ENCODE measurements at regions not wholly inside any gene's neighbourhood (a gene's known extent, or its start where the extent isn't known, plus 50 kb on each side); places are given as distances from the start of the nearest gene placed in this dataset.
"Not testable (repeated sequence)": the region's sequence is repeated elsewhere in the genome, so short reads cannot be mapped to it uniquely, and the experiment has no call there.

DNA sequence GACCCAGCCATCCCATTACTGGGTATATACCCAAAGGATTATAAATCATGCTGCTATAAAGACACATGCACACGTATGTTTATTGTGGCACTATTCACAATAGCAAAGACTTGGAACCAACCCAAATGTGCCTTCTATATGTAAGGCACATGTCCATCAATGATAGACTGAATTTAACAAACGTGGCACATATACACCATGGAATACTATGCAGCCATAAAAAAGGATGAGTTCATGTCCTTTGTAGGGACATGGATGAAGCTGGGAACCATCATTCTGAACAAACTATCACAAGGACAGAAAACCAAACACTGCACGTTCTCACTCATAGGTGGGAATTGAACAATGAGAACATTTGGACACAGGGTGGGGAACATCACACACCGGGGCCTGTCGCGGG, 92.1 kb downstream of the TRIM27 start:
- H3K4me3 ChIP-seq (ENCODE audit: low read depth, low read length): not testable (repeated sequence)

DNA sequence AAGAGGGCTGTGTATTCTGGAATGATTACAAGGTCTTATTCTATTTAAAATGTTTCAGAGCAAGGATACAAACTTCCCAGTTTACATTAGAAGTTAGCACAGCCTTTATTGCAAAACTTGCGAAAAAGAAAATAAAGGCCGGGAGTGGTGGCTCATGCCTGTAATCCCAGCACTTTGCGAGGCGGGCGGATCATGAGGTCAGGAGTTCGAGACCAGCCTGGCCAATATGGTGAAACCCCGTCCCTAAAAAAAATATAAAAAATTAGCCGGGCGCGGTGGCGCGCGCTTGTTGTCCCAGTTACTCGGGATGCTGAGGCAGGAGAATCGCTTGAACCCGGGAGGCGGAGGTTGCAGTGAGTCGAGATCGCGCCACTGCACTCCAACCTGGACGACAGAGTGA, 87.1 kb downstream of the TRIM27 start:
- not testable (repeated sequence) for H3K4me3 ChIP-seq (ENCODE audit: low read depth, low read length)

DNA sequence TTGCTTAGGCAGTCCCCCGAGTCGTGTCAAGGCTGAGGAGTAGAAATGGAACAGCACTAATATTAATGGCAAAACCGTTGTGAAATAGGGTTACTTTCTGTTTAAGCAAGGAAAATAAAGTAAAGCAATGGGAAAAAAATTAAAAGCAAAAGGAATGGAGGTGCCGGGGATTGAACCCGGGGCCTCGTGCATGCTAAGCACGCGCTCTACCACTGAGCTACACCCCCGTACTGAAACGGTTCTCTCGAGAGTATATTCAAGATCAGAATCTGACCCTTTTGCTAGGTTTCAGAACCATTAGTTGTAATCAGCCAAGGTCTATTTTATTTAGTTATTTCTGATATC, 85.5 kb downstream of the TRIM27 start:
- peak overlapping the region; percentile 91 for H3K4me3 ChIP-seq (ENCODE audit: low read depth, low read length)

DNA sequence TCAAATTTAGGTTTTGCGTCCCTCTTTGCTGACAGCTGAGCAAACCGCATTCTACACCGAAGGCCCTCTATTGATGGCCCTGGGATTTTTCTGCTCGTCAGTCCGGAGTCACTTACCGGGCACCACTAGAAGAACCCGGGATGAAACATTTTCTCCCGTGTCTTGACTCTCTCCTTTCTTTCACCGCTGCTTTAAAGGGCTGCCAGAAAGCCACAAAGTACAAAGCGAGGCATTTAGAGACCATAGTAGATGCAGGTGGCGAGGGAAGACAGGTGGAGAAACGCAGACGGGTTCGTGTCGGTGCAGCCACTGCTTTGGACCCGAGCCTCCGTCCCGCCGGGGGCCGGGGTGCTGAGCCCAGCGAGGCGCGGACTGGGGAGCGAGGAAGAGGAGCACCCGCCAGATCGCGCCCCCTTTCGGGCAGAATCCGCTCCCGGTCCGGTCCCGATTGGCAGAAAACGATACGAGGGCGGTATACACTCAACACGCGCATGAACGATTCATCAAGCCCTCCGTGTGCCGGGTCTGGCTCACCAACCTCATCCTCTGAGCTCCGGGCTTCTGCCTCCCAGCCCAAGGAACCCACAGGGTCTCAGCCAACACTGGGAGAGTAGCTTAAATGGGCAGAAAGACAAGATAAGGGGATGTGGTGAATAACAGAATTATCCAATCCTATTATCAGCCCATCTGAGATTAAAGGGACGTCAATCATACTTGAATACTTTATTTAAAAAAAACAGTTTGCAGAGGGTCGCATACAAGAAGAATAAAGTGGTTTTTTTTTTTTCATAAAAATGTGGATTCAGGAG, 84.9 kb downstream of the TRIM27 start:
- H3K4me3 ChIP-seq (ENCODE audit: low read depth, low read length): peak overlapping the region; percentile 91

DNA sequence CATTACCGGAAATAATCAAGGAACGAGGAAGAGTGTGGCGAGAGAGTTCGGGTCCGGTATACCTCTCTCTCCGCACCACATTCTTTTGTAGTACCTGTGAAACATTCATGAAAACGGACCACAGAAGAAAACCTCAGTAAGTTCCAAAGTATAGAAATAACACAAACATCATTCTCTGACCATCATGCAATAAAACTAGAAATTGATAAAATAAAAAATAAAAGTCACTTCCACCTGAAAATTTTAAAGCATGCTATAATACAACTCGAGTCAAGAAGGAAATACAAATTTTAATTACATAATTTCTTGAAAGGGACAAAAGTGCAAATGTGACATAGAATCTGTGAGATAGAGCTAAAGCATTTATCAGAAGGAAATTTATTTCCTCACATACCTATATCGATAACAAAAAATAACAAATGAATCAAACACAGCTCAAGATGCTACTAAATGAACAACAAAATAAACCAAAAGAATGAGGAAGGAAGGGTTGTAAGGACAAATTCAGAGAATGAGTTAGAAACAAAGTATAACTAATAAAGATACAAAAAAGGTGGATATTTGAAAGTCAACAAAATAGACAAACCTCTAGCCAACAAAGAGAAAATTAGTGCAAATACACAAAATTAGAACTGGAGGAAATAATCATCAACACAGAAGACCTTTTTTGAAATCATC, 84.2 kb downstream of the TRIM27 start:
- peak overlapping the region; percentile 91 for H3K4me3 ChIP-seq (ENCODE audit: low read depth, low read length)

DNA sequence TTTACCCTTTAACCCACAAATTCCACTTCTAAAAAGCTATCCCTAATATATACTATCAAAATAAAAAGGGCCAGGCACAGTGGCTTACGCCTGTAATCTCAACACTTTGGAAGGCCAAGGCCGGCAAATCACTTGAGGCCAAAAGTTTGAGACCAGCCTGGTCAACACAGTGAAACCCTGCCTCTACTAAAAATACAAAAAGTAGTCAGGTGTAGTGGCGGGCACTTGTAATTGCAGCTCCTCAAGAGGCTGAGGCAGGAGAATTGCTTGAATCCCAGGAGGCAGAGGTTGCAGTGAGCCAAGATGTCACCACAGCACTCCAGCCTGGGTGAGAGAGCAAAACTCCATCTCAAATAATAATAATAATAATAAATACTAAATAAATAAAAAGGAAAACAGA, 82.5 kb downstream of the TRIM27 start:
- no peak overlapping the region for H3K4me3 ChIP-seq (ENCODE audit: low read depth, low read length)

DNA sequence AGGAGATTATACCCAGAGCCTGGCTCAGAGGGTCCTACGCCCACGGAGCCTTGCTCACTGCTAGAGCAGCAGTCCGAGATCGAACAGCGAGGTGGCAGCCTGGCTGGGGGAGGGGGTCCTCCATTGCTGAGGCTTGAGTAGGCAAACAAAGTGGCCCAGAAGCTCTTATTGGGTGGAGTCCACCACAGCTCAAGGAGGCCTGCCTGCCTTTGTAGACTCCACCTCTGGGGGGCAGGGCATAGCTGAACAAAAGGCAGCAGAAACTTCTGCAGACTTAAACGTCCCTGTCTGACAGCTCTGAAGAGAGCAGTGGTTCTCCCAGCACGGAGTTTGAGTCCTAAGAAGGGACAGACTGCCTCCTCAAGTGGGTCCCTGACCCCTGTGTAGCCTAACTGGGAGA, 75.0 kb downstream of the TRIM27 start:
- not testable (repeated sequence) for H3K4me3 ChIP-seq (ENCODE audit: low read depth, low read length)

Data from iPS-11a (cell line).